Osteoblast (primary cell): ENCODE measurements at regions not wholly inside any gene's neighbourhood (a gene's known extent, or its start where the extent isn't known, plus 50 kb on each side); places are given as distances from the start of the nearest gene placed in this dataset.
"Not testable (repeated sequence)": the region's sequence is repeated elsewhere in the genome, so short reads cannot be mapped to it uniquely, and the experiment has no call there.

Experiments
- DNase-seq: peaks from one replicate; pipeline ENCODE4 v3.0.0; 2011; ENCODE audit warnings: low spot score, mixed read lengths; ENCODE audit not compliant: insufficient read length; ENCODE audit errors: missing footprints
- H2AFZ ChIP-seq: 2 replicates; pipeline ENCODE4 v1.6.0; 2011; ENCODE audit warnings: mild to moderate bottlenecking, low read length
- H3K27ac ChIP-seq: 2 replicates; pipeline ENCODE4 v1.5.1; 2011; ENCODE audit warnings: mild to moderate bottlenecking, low read depth, low read length, moderate library complexity
- H3K27me3 ChIP-seq: 2 replicates; pipeline ENCODE4 v1.6.0; 2012; ENCODE audit warnings: mild to moderate bottlenecking, control low read depth, inconsistent platforms, low read length, moderate library complexity; ENCODE audit not compliant: insufficient read depth
- H3K36me3 ChIP-seq: 2 replicates; pipeline ENCODE4 v1.5.1; 2011; ENCODE audit warnings: mild to moderate bottlenecking, low read length, control low read depth, moderate library complexity; ENCODE audit not compliant: insufficient read depth
- H3K4me1 ChIP-seq: 2 replicates; pipeline ENCODE4 v1.5.1; 2011; ENCODE audit warnings: mild to moderate bottlenecking, low read length, control low read depth, moderate library complexity; ENCODE audit not compliant: insufficient read depth
- H3K4me2 ChIP-seq: 2 replicates; pipeline ENCODE4 v1.6.0; 2011; ENCODE audit warnings: mild to moderate bottlenecking, low read length; ENCODE audit not compliant: insufficient read depth
- H3K4me3 ChIP-seq: fragments of 200-600 bp; sonication (generic); 3 replicates; pipeline ENCODE4 v1.5.1; 2012; ENCODE audit warnings: mild to moderate bottlenecking, low read length, inconsistent platforms; ENCODE audit not compliant: insufficient read depth
- H3K79me2 ChIP-seq: 2 replicates; pipeline ENCODE4 v1.6.0; 2012; ENCODE audit warnings: mild to moderate bottlenecking, low read length, control low read depth, inconsistent platforms; ENCODE audit not compliant: insufficient read depth
- H3K9me3 ChIP-seq: 2 replicates; pipeline ENCODE4 v1.5.1; 2011; ENCODE audit warnings: low read depth, low read length, control low read depth
- H4K20me1 ChIP-seq: 2 replicates; pipeline ENCODE4 v1.6.0; 2012; ENCODE audit warnings: mild to moderate bottlenecking, low read length, control low read depth; ENCODE audit not compliant: insufficient read depth
- TF ChIP-seq, protein P1 (sequence below): IDR thresholded peaks from 2 replicates; pipeline ENCODE4 v1.5.1; 2011; ENCODE audit warnings: mild to moderate bottlenecking, low read depth, low read length, moderate library complexity; ENCODE audit errors: extremely low read depth

- DNase-seq = no peak
- H3K27ac ChIP-seq = no peak overlapping the region
- no peaks in the 10 kb centered on the region for H3K36me3 ChIP-seq
- no peaks in the 10 kb centered on the region for H3K9me3 ChIP-seq
- H4K20me1 ChIP-seq = no peaks in the 10 kb centered on the region
- no peaks in the 10 kb centered on the region for H3K79me2 ChIP-seq
- no peak overlapping the region for H3K4me3 ChIP-seq
- TF ChIP-seq, protein P1, sequence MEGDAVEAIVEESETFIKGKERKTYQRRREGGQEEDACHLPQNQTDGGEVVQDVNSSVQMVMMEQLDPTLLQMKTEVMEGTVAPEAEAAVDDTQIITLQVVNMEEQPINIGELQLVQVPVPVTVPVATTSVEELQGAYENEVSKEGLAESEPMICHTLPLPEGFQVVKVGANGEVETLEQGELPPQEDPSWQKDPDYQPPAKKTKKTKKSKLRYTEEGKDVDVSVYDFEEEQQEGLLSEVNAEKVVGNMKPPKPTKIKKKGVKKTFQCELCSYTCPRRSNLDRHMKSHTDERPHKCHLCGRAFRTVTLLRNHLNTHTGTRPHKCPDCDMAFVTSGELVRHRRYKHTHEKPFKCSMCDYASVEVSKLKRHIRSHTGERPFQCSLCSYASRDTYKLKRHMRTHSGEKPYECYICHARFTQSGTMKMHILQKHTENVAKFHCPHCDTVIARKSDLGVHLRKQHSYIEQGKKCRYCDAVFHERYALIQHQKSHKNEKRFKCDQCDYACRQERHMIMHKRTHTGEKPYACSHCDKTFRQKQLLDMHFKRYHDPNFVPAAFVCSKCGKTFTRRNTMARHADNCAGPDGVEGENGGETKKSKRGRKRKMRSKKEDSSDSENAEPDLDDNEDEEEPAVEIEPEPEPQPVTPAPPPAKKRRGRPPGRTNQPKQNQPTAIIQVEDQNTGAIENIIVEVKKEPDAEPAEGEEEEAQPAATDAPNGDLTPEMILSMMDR = no peak
- H3K4me2 ChIP-seq = no peak overlapping the region
- no peaks in the 10 kb centered on the region for H3K27me3 ChIP-seq
- no peaks in the 10 kb centered on the region for H3K4me1 ChIP-seq
- no peak overlapping the region for H2AFZ ChIP-seq
These were observed 113.2 kb upstream of the CHST9 start for GRCh38 chr18:27298214-27298804.

GRCh38 chr18:27285973-27286562 is 101.0 kb upstream of the CHST9 start:
- H3K4me2 ChIP-seq, H3K9me3 ChIP-seq, H3K4me3 ChIP-seq, H4K20me1 ChIP-seq, H3K4me1 ChIP-seq, DNase-seq, H3K27ac ChIP-seq, H2AFZ ChIP-seq, H3K36me3 ChIP-seq, H3K27me3 ChIP-seq, H3K79me2 ChIP-seq: not testable (repeated sequence)

GRCh38 chr18:27278131-27278530 is 93.0 kb upstream of the CHST9 start:
- no peaks in the 10 kb centered on the region for H3K4me1 ChIP-seq
- no peaks in the 10 kb centered on the region for H3K36me3 ChIP-seq
- no peak overlapping the region for H3K4me2 ChIP-seq
- H3K9me3 ChIP-seq = peaks cover 3% of the 10 kb centered on the region
- no peaks in the 10 kb centered on the region for H4K20me1 ChIP-seq
- DNase-seq = no peak
- H3K4me3 ChIP-seq = no peak overlapping the region
- TF ChIP-seq, protein P1 = no peak
- H2AFZ ChIP-seq = no peak overlapping the region
- no peak overlapping the region for H3K27ac ChIP-seq
- H3K27me3 ChIP-seq = no peaks in the 10 kb centered on the region
- H3K79me2 ChIP-seq = no peaks in the 10 kb centered on the region

- H3K4me1 ChIP-seq = no peaks in the 10 kb centered on the region
- no peak for DNase-seq
- H3K36me3 ChIP-seq = no peaks in the 10 kb centered on the region
- no peak overlapping the region for H3K4me3 ChIP-seq
- TF ChIP-seq, protein P1 = no peak
- no peaks in the 10 kb centered on the region for H4K20me1 ChIP-seq
- H3K27ac ChIP-seq = no peak overlapping the region
- no peak overlapping the region for H3K4me2 ChIP-seq
- H2AFZ ChIP-seq = no peak overlapping the region
- peaks cover 3% of the 10 kb centered on the region for H3K9me3 ChIP-seq
- no peaks in the 10 kb centered on the region for H3K27me3 ChIP-seq
- H3K79me2 ChIP-seq = no peaks in the 10 kb centered on the region
These were observed 92.4 kb upstream of the CHST9 start for GRCh38 chr18:27277554-27277953.
